DOHH2 (cell line): ENCODE measurements at regions not wholly inside any gene's neighbourhood (a gene's known extent, or its start where the extent isn't known, plus 50 kb on each side); places are given as distances from the start of the nearest gene placed in this dataset.

Experiments
- H3F3A ChIP-seq: fragments of 200-600 bp; sonication (generic), shearing (Covaris generic); 2 replicates; pipeline ENCODE4 v1.6.0; 2016; ENCODE audit warnings: antibody characterized with exemption, mild to moderate bottlenecking; ENCODE audit not compliant: control insufficient read depth, insufficient read depth
- H3K27ac ChIP-seq: fragments of 200-600 bp; sonication (generic); 2 replicates; pipeline ENCODE4 v1.5.1; 2014; ENCODE audit warnings: low read depth, mild to moderate bottlenecking, low read length, moderate library complexity
- H3K27me3 ChIP-seq: fragments of 200-600 bp; sonication (generic); 2 replicates; pipeline ENCODE4 v1.6.1; 2014; ENCODE audit warnings: mild to moderate bottlenecking, low read length, mixed read lengths; ENCODE audit not compliant: control insufficient read depth
- H3K36me3 ChIP-seq: fragments of 200-600 bp; sonication (generic); 2 replicates; pipeline ENCODE4 v1.6.1; 2014; ENCODE audit warnings: mild to moderate bottlenecking, low read length, moderate library complexity, mixed read lengths; ENCODE audit not compliant: control insufficient read depth
- H3K4me1 ChIP-seq: fragments of 200-600 bp; sonication (generic); 2 replicates; pipeline ENCODE4 v1.6.1; 2014; ENCODE audit warnings: mild to moderate bottlenecking, low read length, mixed read lengths; ENCODE audit not compliant: control insufficient read depth
- H3K4me2 ChIP-seq: fragments of 200-600 bp; sonication (generic); 2 replicates; pipeline ENCODE4 v1.6.0; 2014; ENCODE audit warnings: mild to moderate bottlenecking, low read length, moderate library complexity
- H3K4me3 ChIP-seq: fragments of 200-600 bp; sonication (generic); 2 replicates; pipeline ENCODE4 v1.5.1; 2014; ENCODE audit warnings: mild to moderate bottlenecking, low read length, mixed read lengths
- H3K79me2 ChIP-seq: fragments of 200-600 bp; sonication (generic); 2 replicates; pipeline ENCODE4 v1.6.1; 2014; ENCODE audit warnings: mild to moderate bottlenecking, low read length, mixed read lengths; ENCODE audit not compliant: control insufficient read depth
- H3K9me2 ChIP-seq: fragments of 200-600 bp; sonication (generic); replicated peaks from 2 replicates; pipeline ENCODE4 v1.6.1; 2014; ENCODE audit warnings: mild to moderate bottlenecking, low read length, mixed read lengths; ENCODE audit not compliant: control insufficient read depth
- H3K9me3 ChIP-seq: fragments of 200-600 bp; sonication (generic); 2 replicates; pipeline ENCODE4 v1.6.1; 2014; ENCODE audit warnings: antibody characterized with exemption, low read length, mixed read lengths; ENCODE audit not compliant: control insufficient read depth, insufficient read depth
- H4K20me1 ChIP-seq: fragments of 200-600 bp; sonication (generic); 2 replicates; pipeline ENCODE4 v1.6.0; 2014; ENCODE audit warnings: low read depth, mild to moderate bottlenecking, antibody characterized with exemption, low read length, moderate library complexity; ENCODE audit not compliant: control insufficient read depth, insufficient read depth
- EZH2phosphoT487 ChIP-seq: fragments of 200-600 bp; sonication (generic); IDR thresholded peaks from 2 replicates; pipeline ENCODE4 v1.6.1; 2017; ENCODE audit warnings: borderline replicate concordance, mild to moderate bottlenecking, antibody characterized with exemption, low read length, moderate library complexity, mixed read lengths
- TF ChIP-seq, protein P1 (sequence below): fragments of 200-600 bp; sonication (generic); IDR thresholded peaks from one replicate; pipeline ENCODE4 v1.5.1; 2014; ENCODE audit warnings: antibody characterized with exemption, mild to moderate bottlenecking, low read depth, low read length; ENCODE audit not compliant: poor library complexity, severe bottlenecking

DNA sequence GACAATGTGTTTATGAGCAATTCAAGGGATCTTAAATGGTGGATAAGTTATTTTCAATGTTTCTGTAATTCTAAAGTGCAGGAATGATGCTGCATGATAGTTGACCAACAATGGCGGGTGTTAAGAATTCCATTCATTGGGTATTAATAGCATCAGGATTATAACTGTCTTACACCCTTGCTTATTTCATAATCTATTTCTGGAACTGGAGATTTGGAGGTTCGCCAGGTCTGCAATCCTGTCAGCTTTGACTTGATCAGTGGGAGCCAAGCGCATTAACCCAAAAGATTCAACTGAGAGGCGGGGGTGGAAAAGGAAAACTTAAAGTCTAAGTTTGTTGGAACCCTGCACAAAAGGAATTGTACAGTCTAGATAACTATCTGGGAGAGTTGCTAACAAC lies 114.9 kb upstream of the ZEB1 start:
- Histone ChIP-seq H3K79me2 (no peaks in the 10 kb centered on the region), H3K4me3 (no peak overlapping the region), H3K9me3 (no peaks in the 10 kb centered on the region), H3K9me2 (no peaks in the 10 kb centered on the region), H3F3A (no peaks in the 10 kb centered on the region), H3K36me3 (no peaks in the 10 kb centered on the region), H3K4me1 (no peaks in the 10 kb centered on the region), H3K27me3 (no peaks in the 10 kb centered on the region), H4K20me1 (no peaks in the 10 kb centered on the region), H3K4me2 (no peak overlapping the region), H3K27ac (no peak overlapping the region)
- TF ChIP-seq, protein P1, sequence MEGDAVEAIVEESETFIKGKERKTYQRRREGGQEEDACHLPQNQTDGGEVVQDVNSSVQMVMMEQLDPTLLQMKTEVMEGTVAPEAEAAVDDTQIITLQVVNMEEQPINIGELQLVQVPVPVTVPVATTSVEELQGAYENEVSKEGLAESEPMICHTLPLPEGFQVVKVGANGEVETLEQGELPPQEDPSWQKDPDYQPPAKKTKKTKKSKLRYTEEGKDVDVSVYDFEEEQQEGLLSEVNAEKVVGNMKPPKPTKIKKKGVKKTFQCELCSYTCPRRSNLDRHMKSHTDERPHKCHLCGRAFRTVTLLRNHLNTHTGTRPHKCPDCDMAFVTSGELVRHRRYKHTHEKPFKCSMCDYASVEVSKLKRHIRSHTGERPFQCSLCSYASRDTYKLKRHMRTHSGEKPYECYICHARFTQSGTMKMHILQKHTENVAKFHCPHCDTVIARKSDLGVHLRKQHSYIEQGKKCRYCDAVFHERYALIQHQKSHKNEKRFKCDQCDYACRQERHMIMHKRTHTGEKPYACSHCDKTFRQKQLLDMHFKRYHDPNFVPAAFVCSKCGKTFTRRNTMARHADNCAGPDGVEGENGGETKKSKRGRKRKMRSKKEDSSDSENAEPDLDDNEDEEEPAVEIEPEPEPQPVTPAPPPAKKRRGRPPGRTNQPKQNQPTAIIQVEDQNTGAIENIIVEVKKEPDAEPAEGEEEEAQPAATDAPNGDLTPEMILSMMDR = no peak
- no peak for TF ChIP-seq EZH2phosphoT487

DNA sequence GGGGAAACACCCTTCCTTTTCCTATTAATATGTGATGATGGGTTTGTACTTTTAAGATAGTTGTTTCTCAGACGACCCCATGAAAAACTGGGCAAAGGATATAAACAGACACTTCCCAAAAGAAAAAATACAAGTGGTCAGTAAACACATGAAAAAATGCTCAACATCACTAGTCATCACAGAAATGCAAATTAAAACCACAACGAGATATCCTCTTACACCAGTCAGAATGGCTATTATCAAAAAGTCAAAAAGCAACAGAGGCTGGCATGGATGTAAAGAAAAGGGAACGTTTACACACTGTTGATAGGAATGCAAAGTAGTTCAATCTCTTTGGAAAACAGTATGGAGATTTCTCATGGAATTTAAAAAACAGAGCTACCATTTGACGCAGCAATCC lies 111.4 kb upstream of the ZEB1 start:
- no peak overlapping the region for H3K4me3 ChIP-seq
- no peak overlapping the region for H3K27ac ChIP-seq
- H3K4me1 ChIP-seq = no peaks in the 10 kb centered on the region
- TF ChIP-seq, protein P1 = no peak
- no peak for TF ChIP-seq EZH2phosphoT487
- H3F3A ChIP-seq = no peaks in the 10 kb centered on the region
- no peaks in the 10 kb centered on the region for H3K79me2 ChIP-seq
- no peak overlapping the region for H3K4me2 ChIP-seq
- no peaks in the 10 kb centered on the region for H4K20me1 ChIP-seq
- H3K9me2 ChIP-seq = no peaks in the 10 kb centered on the region
- H3K9me3 ChIP-seq = no peaks in the 10 kb centered on the region
- no peaks in the 10 kb centered on the region for H3K27me3 ChIP-seq
- H3K36me3 ChIP-seq = no peaks in the 10 kb centered on the region

DNA sequence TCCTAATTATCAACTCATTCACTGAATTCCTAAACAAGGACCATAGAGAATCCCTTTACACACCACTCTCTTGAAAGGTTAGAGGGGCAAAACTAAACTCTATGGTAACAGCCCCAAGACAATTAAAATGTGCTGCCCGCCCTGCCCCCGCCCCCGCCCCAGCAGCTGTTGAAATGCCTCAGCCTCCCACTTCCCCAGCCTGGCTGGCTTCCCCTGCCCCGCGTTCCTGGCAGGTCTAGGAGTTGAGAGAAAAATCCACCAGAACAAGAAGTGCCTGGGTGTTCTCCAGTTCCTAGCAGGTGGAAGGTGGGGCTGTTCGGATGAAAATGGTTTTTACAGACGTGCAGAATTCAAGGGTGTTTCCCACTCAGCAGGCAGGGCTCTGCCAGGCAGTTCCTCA lies 109.5 kb upstream of the ZEB1 start:
- TF ChIP-seq, protein P1 = no peak
- no peak for TF ChIP-seq EZH2phosphoT487
- Histone ChIP-seq H3K79me2 (no peaks in the 10 kb centered on the region), H3F3A (no peaks in the 10 kb centered on the region), H3K27ac (no peak overlapping the region), H3K27me3 (no peaks in the 10 kb centered on the region), H3K4me3 (no peak overlapping the region), H4K20me1 (no peaks in the 10 kb centered on the region), H3K36me3 (no peaks in the 10 kb centered on the region), H3K9me3 (no peaks in the 10 kb centered on the region), H3K4me2 (no peak overlapping the region), H3K9me2 (no peaks in the 10 kb centered on the region), H3K4me1 (no peaks in the 10 kb centered on the region)

DNA sequence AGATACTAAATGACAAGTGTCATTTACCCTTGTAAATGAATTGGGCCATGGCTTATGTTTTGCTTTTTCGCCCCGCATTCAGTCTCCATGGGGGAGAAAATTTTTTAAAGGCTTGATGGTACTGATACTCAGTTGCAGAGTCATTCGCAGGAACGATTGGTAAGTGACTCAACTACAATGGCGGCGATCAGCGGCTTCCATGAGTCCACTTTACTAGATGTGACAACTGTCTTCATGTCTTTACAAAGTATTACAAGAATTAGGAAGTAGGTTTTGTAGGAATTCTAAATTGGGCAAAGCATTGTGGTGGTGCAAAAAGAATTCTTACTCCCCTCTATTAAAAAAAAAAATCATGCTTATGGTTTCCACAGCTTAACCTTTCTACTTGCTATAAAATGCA lies 108.8 kb upstream of the ZEB1 start:
- no peaks in the 10 kb centered on the region for H3K9me3 ChIP-seq
- H3K9me2 ChIP-seq = no peaks in the 10 kb centered on the region
- H3K79me2 ChIP-seq = no peaks in the 10 kb centered on the region
- no peaks in the 10 kb centered on the region for H3K4me1 ChIP-seq
- no peaks in the 10 kb centered on the region for H3F3A ChIP-seq
- no peaks in the 10 kb centered on the region for H3K27me3 ChIP-seq
- H3K27ac ChIP-seq = no peak overlapping the region
- H3K4me2 ChIP-seq = no peak overlapping the region
- H3K4me3 ChIP-seq = no peak overlapping the region
- no peaks in the 10 kb centered on the region for H4K20me1 ChIP-seq
- TF ChIP-seq, protein P1 = no peak
- TF ChIP-seq EZH2phosphoT487 = no peak
- H3K36me3 ChIP-seq = no peaks in the 10 kb centered on the region
